NOMO-1 treated with dmso at 0.1 percent for 144 hours (cell line): ENCODE measurements at regions not wholly inside any gene's neighbourhood (a gene's known extent, or its start where the extent isn't known, plus 50 kb on each side); places are given as distances from the start of the nearest gene placed in this dataset.

Source experiments
- DNase-seq: peaks from one replicate; lab custom pipeline; 2025; ENCODE audit not compliant: unreplicated experiment; lab: John Stamatoyannopoulos, UW

DNA sequence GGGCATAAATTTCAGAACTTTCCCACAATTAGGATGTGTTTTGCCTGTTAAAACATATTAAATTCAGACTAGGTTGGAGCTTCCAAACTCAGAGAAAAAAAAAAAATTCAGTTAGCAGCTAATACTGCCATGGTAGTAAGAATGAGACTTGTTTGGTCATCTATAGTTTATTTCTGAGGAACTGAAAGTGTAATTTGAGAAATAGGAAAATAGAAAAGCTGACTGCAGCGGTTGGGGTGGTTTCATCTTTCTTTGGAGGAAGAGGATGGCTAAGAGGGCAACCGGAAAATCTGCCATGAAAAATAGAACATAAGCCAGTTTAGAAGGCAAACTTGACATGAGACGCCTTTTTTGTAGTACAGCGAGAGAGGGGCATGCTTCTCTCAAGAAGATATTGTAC lies 371.2 kb upstream of the ROBO2 start:
- DNase-seq: no peak

DNA sequence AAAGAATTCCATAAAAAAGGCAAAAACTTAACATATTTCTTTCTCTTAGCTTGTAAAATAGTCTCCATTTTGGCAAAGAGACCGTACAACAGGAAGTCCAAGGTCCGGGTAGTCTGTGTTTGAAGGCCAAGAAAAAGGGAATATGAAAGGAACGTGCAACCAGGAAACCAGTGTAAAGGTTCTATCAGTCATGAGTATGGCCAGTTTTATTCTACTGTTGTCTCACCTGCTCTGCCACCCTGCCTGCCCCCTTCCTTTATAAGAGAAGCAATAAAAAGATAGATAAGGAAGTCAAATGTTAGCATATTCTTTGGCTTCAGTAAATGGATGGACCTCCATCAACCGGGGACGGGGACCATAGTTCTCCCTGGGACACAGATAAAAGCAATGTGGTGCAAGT lies 370.6 kb upstream of the ROBO2 start:
- DNase-seq: no peak

DNA sequence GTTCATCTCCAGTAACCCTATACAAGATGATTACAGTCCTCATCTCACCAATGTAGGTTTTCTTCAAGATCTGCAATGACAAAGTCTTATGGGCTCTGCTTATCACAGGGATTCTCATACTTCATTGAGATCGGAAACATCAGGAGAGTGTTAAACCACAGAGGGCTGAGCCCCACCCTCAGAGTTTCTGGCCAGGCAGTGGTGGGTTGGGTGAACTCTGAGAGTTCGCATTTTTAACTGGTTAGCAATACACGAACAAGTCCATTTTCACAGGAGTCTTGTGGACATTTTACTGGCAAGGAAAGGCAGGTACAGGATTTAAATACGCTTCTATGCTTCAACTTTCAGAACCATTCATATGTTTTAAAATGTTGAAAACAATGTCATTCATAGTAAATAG lies 366.7 kb upstream of the ROBO2 start:
- no peak for DNase-seq

DNA sequence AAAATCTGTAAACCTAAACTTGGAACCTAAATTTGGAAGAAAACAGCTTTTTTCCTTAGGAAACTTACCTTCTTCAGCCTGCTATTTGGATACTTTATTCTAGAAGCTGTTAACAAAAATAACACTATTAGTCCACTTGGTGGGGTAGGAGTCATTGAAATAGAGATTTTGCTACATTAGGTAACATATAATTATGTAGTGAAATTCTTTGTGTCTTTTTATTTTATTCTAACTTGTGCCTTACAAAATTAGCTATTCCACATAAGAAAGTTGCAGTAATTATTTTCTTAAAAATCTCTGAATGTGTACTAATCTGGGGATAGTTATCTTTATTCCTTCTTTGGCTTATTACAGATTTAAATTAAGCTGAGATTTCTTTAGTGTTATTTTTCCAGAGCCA lies 360.4 kb upstream of the ROBO2 start:
- no peak for DNase-seq

DNA sequence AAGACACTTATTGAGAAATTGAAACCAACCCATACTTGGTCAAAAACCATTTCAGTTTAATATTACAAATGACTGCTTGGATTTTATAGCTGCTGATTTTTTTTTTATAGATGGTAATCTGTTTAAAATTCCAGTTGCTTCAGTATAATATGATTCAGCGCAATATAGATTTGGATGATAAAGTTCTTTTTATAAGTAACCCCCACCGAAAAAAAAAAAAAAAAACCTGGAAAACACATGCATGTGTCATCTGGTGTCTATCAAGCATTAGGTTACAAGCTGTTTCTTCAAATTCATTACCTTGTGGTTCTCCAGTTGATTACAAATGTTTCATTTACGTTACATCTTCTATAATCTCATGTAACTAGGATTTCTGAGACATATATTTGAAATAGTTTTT lies 356.6 kb upstream of the ROBO2 start:
- no peak for DNase-seq

DNA sequence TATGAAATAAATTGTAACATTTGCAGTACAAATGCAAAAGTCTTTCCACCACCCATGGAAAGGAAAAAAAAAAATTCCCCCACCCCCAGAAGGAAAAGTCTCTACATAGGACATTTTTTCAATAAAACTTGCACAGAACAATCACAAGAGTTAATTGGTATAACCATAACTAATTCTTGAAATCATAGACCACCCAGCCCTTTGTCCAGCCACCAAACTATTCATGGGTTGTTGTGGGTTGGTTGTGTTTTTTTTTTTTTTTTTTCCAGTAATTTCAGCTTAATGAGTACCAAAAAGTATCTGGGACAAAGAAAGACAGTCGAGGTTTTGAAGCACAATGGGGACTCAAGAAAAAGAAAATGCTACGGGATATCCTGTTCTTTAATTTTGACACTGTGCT lies 355.0 kb upstream of the ROBO2 start:
- DNase-seq: no peak

DNA sequence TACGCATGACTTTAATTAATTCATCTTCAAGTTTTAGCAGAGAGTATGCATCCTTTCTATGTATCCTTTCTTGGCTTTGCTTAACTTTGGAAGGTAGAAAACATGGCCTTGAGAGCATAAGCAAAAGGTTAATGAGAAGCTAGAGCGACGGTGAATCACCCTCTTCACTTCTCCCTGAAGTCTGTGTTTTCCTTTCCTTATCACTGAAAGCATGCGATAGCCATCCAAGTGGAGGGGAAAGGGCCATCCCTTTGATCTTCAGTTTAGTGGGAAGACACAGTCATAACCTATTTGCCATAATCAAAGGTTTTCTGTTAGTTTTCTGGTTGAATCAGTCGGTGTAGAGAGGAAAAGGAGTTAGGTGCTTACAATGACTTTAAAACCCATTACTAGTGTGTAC lies 354.0 kb upstream of the ROBO2 start:
- no peak for DNase-seq

DNA sequence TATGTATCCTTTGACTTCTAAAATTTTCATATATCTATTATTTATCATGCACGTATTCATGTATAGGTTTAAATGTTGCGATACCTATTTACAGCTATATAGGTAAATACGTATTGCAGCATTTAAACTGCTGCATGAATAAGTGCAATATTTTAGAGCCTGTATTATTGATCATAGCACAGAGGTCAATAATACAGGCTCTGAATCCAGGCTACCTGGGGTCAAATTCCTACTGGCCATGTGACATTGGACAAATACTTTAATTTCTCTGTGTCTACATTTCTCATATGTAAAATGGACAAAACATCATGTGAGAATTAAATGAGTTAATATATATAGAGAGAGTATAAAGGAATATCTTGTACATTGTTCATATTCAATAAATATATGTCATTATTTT lies 352.9 kb upstream of the ROBO2 start:
- DNase-seq: no peak

DNA sequence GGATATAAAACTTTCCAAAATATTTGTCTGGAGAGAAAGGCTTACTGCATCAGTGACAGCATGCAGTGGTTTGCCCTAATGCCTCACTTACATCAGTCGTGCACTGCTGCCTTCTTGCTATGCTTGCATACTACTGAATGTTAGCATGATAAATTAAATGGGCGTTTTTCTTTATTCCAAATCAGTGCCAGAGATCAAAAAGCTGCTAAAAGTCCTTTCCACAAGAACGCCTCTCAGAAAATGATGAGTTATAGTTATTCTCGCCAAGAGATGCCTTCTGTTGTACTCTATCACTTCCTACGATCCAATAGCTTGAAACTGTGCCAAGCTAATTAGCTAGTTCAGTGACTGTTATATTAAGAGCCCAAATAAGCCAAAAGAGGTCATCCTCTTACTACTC lies 345.8 kb upstream of the ROBO2 start:
- no peak for DNase-seq

DNA sequence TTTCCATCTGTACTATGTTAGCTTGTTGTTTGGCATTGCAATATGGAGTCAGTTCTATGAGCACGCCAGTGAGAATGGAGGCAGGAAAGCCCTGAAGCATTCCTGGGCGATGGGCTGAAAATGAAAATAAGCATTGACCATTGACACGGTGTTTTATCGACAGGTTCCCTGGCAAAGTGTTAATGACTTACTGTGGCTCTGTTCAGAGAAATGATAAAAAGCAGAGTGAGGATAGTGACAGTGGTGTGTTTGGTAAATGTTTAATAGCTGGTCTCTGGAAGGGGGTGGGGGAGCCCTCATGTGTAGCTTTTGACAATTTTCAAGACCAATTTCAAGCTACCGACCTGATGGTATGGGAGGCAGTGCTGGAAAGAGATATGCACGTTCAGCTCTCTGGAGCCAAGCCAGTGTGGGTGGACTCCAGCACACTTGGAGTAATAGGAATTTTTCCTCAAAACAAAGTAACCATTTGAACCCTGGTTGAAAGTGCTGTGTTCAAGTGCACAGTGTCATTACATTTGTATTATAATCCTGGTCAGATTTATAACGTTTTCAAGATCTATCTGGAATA lies 341.7 kb upstream of the ROBO2 start:
- no peak for DNase-seq

DNA sequence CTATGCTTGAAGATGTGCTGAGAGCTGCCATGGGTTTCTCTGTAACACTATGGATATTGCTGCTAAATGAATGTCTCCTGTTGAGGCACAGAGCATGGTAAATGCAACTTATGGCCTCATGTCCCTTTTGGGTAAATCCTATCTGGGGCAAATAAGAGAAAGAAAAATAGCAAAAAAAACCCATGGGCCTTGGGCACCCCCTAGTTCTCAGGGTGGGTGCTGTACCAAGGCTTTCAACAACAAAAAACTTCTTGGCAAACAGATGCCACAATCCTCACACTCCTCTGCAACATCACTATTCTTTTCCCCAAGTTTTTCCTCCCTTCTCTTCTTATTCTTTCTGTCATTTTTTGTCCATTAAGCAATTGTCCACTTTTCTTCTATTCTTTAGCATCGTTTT lies 340.1 kb upstream of the ROBO2 start:
- no peak for DNase-seq

DNA sequence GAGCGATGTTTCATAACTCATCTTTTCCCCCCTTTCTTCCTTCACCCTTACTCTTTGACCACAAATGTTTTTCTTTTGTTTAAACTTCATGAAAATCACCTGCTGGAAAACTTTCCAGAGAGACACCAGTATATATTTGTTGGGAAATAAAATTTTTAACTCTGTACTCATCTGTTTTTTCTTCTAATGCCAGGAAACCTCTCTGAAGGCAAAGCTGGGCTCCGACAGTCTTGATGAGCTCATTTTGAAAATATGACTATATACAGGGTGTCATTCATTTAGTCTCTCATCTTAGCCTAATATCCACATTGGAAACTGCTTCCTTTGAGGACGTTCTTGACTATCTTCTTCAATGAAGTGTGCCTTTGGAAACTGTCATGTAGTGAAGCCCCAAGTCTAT lies 339.6 kb upstream of the ROBO2 start:
- DNase-seq: no peak

DNA sequence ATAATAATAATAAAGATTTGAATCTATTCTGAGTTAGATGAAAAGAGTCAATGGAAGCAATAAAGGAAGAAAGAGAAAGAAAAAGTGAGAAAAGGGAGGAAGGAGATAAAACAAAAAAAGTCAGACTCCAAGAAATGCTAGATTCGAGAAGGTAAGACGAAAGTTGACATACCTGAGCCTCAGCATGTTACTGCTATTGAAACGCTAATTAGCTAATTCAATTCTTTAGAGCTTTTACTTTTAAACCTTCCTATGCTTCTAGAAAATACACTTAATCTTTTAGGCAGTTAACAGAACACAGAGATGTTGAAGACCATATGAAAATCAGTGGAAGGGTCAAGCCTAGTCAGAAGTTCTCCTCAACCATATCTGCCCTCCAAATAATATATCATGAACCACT lies 337.2 kb upstream of the ROBO2 start:
- no peak for DNase-seq

DNA sequence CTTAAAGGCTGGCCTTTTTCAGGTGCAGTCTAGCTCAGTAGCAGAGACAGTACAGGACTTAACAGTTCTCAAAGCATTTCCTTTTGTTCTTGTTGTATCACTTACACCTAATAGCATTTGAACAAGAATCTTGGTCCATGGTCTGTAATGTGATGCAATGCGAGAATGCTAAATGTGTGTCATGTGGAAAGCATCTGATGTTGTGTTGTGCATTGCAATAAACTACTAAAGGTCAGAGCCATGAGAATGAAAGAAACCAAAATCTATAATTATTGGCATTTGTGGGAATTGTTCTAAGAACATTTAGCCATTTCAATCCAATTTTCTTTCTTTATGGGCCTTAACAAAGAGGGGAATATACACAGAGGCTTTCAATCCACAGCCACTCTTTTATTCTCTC lies 324.5 kb upstream of the ROBO2 start:
- no peak for DNase-seq

DNA sequence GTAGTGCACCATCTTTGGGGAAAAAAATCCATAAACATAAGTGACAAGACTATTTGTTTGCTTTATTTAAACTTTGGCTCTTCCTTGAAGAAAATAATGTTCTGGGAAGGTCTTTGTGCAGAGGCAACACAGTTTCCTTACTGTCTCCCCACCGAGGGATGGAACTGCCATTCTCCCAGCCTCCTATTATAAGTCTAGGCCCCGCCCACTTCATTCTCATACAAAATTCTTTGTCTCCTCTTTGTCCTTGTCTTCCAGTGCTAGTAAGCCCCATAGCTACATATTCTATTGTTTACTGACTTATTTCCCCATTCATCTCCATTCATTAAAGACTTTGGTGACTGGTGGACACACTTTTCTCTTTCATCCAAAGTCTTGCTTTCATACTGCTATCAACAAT lies 316.5 kb upstream of the ROBO2 start:
- DNase-seq: no peak

DNA sequence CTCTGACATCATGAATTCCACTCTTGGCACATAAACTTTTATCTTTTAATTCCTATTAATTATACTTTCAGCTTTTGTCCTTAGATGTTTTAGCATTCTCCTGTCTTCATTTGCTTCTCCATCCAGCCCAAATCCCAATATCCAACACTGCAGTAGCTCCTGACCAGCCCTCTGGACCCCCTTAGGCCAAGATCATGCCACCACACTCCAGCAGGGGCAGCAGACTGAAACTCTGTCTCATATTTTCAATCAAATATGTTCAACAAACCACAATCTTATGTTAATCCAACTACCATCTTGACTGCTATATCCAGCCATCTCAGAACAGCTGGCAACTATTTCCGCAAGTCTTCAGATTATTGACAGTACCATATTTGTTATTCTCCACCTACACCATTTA lies 315.8 kb upstream of the ROBO2 start:
- DNase-seq: no peak

DNA sequence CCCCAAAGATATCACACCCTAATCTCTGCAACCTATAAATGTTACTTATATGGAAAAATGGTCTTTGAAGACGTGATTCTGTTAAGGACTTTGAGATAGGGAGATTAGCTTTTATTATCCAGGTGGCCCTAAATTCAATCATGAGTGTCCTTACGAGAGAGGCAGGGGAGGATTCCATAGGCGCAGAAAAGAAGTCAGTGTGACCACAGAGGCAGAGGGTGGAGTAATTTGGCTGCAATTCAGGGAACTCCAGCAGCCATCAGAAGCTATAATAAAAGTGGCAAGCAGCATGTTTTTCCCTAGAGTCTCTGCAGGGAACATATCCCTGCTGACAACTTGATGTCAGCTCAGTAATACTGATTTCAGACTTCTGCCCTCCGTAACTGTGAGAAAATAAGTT lies 315.2 kb upstream of the ROBO2 start:
- no peak for DNase-seq

DNA sequence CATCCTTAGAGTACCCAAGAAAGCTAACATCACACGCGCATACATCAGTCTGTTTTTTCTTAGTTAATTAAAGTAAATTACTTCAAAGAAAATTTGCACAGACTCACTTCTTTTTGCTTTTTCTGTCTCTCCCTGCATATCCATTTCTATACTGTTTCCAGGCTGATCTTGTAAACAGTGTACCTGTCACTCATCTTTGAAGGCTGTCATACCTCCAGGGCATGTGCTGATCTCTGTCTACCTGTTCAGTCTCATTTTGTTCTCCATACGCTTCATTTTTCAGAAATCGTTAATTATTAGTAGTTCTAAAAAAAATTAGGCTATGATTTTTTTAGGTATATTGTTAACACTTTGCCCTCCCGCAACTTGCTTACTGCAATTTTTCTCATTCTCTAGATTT lies 313.9 kb upstream of the ROBO2 start:
- DNase-seq: no peak

DNA sequence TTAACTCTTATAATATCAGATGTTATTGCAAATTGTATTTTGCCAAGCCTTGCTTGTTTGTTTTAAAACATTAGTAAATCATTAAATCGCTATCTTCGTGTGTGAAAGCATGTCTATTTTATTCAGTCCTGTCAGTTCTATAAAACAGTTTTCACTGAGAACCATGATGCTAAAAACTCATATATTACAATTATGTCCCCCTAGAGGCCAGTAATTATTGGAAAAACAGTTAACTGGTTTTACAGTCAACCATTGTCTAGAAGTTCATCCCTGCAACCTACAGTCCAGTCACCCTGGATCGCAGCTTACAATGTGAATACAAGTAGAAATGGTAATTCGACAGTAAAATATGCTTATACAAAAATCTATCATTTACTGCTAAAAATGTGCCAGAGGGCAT lies 311.5 kb upstream of the ROBO2 start:
- no peak for DNase-seq

DNA sequence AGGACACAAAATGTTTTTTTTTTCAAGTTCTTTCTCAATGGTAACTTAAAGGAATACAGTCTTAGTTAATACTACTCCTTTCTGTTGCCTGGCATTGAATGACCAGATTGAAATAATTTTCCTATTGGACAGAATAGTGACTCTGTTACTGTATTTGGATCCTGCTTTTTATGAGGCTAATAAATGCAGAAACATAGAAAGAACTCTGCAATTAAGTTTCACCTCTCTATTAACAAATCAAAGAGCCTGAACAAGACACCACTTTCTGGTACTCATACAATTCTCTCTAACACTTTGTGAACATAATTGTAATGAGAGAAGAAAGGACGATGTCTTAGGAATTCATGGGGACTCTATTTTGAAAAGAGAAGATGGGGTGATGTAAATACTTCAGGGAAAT lies 308.4 kb upstream of the ROBO2 start:
- no peak for DNase-seq

DNA sequence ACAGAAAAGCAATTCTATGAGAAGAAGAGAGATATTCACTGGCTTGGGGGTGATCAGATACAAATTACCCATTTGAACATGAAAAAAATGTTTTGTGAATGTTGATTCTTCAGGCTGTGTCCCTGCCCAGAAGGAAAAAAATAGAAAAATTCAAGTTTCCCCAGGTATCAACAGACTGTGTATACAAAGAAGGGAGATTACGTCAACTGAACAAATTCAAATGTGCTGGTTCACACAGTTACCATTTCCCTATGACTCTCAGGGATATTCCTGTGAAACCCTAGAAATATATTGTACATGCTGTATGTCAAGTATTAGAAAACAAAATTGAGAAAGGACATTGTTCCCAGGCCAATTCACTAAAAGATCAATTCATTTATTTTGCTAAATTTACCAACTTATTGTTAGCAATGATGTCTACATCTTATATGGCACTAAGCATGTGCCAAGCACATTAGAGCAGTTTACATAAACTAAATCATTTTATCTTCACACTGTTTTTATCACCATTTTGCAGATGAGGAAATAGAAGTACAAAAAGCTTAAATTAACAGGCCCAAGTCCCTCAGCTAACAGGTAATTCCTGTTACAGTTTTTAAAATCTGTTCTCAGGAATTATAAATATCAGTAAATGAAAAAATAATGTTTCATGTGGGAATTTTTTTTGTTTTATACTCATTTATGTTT lies 306.7 kb upstream of the ROBO2 start:
- no peak for DNase-seq

DNA sequence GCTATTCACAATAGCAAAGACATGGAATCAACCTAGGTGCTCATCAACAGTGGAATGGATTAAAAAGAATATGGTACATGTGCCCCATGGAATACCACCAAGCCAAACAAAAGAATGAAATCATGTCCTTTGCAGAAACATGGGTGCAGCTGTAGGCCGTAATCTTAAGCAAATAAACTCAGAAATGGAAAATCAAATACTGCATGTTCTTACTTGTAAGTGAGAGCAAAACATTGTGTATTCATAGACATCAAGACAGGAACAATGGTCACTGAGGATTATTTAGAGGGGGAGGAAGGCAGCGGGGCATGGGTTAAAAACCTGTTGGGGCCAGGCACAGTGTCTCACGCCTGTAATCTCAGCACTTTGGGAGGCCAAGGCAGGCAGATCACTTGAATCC lies 304.7 kb upstream of the ROBO2 start:
- no peak for DNase-seq

DNA sequence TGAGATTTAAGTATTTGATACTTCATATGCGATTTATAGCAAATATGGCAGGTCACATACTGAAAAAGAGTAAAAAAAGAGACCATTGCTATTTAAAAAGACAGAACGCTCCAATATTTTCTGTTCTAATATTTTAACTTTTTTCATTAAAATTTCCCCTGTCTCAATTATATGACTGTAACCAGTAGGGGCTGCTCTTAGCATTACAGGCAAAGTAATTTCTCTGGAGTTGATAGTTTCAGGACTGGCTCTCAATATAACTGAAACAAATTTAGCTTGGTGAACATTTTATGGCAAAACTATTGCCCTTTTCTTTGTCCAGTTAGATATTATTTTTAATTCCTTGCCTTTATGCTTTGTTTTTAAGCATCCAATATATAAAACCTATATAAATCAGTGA lies 286.3 kb upstream of the ROBO2 start:
- DNase-seq: no peak
